Gastroesophageal sphincter (tissue), 4 donors: ENCODE measurements at regions not wholly inside any gene's neighbourhood (a gene's known extent, or its start where the extent isn't known, plus 50 kb on each side); places are given as distances from the start of the nearest gene placed in this dataset.
"Not testable (repeated sequence)": the region's sequence is repeated elsewhere in the genome, so short reads cannot be mapped to it uniquely, and the experiment has no call there.

ENCODE experiments used
- ATAC-seq: fragments of 150-250 bp; one replicate; pipeline ENCODE4 v1.9.1; 2016; ENCODE audit warnings: mild to moderate bottlenecking, moderate library complexity
- H3K27ac ChIP-seq, 4 donors: fragments of 200-600 bp; sonication (generic) in 3 of 4; 1 replicate in 3 of 4; 2 replicates in 1 of 4; pipeline ENCODE4 v1.5.1; 2016 to 2019
- H3K27me3 ChIP-seq: fragments of 200-600 bp; sonication (generic); one replicate; pipeline ENCODE4 v1.5.1; 2019
- H3K36me3 ChIP-seq, 2 donors: fragments of 200-600 bp; sonication (generic); one replicate each; pipeline ENCODE4 v1.5.1; 2019; ENCODE audit warnings: control low read depth in 1 of 2
- H3K4me1 ChIP-seq, 3 donors: fragments of 200-600 bp; sonication (generic); 1 replicate in 2 of 3; 2 replicates in 1 of 3; pipeline ENCODE4 v1.5.1; 2016 to 2019; ENCODE audit warnings: control low read depth in 2 of 3
- H3K4me3 ChIP-seq, 2 donors: fragments of 200-600 bp; sonication (generic); one replicate each; pipeline ENCODE4 v1.5.1; 2019; ENCODE audit warnings: mild to moderate bottlenecking in 1 of 2, moderate library complexity in 1 of 2
- H3K9me3 ChIP-seq, 3 donors: fragments of 200-600 bp; sonication (generic); one replicate each; pipeline ENCODE4 v1.5.1; 2017 to 2019; ENCODE audit warnings: control low read depth in 2 of 3
- EP300 ChIP-seq: sonication (generic); formaldehyde crosslinking; IDR thresholded peaks from one replicate; pipeline ENCODE4 v1.6.1; 2017; ENCODE audit warnings: antibody characterized with exemption, mild to moderate bottlenecking
- POLR2A ChIP-seq, 2 donors: fragments of 450-650 bp; IDR thresholded peaks; one replicate each; pipeline ENCODE4 v1.6.1; 2017; ENCODE audit warnings: antibody characterized with exemption in 2 of 2, mild to moderate bottlenecking in 2 of 2, moderate library complexity in 1 of 2
- POLR2AphosphoS5 ChIP-seq: sonication (generic); formaldehyde crosslinking; IDR thresholded peaks from one replicate; pipeline ENCODE4 v1.6.1; 2017; ENCODE audit warnings: antibody characterized with exemption
- WGBS, 2 donors: methylation state at CpG; one replicate each; pipeline ENCODE4 v1.1.5; 2018; ENCODE audit warnings: low coverage in 1 of 2; 5-methylcytosine and 5-hydroxymethylcytosine counted together
- TF ChIP-seq, protein P1 (sequence below), 4 experiments: fragments of 200-600 bp in 2 of 4; fragments of 450-650 bp in 2 of 4; sonication (generic) in 1 of 4; IDR thresholded peaks; one replicate each; pipeline ENCODE4 v1.5.1; 2017 to 2019; ENCODE audit warnings: antibody characterized with exemption in 4 of 4, mild to moderate bottlenecking in 2 of 4, moderate library complexity in 2 of 4

- no peak for TF ChIP-seq POLR2A (IDR thresholded peaks at IDR 0.05)
- no peak for TF ChIP-seq EP300
- no peak for TF ChIP-seq POLR2AphosphoS5
- TF ChIP-seq, protein P1, sequence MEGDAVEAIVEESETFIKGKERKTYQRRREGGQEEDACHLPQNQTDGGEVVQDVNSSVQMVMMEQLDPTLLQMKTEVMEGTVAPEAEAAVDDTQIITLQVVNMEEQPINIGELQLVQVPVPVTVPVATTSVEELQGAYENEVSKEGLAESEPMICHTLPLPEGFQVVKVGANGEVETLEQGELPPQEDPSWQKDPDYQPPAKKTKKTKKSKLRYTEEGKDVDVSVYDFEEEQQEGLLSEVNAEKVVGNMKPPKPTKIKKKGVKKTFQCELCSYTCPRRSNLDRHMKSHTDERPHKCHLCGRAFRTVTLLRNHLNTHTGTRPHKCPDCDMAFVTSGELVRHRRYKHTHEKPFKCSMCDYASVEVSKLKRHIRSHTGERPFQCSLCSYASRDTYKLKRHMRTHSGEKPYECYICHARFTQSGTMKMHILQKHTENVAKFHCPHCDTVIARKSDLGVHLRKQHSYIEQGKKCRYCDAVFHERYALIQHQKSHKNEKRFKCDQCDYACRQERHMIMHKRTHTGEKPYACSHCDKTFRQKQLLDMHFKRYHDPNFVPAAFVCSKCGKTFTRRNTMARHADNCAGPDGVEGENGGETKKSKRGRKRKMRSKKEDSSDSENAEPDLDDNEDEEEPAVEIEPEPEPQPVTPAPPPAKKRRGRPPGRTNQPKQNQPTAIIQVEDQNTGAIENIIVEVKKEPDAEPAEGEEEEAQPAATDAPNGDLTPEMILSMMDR (IDR thresholded peaks at IDR 0.05), result no peak
- WGBS, 2 donors, result 64 to 77% methylated on average over 1 of the region's 1 CpG
- peaks cover 0 to 6% (median 0%) of the 10 kb centered on the region in 3 donors for H3K9me3 ChIP-seq
Measured at GRCh38 chr10:21445163-21445562, 80.3 kb downstream of the SKIDA1 start.

GRCh38 chr10:21441625-21442024 lies 83.9 kb downstream of the SKIDA1 start:
- 100% methylated on average over 1 of the region's 2 CpGs; no CpG with 5 or more reads in 1 of the 2 donors for WGBS, 2 donors
- ATAC-seq, result no peak

More at GRCh38 chr10:21445163-21445562, 80.3 kb downstream of the SKIDA1 start:
- no peaks in the 10 kb centered on the region for H3K27me3 ChIP-seq
- H3K4me1 ChIP-seq, result no peaks in the 10 kb centered on the region
- no peak for ATAC-seq
- no peaks in the 10 kb centered on the region for H3K36me3 ChIP-seq
- H3K4me3 ChIP-seq, result no peak overlapping the region
- no peak overlapping the region for H3K27ac ChIP-seq

GRCh38 chr10:21438914-21439313 lies 86.6 kb downstream of the SKIDA1 start:
- H3K4me3 ChIP-seq, H3K4me1 ChIP-seq, H3K36me3 ChIP-seq, ATAC-seq, H3K27ac ChIP-seq, H3K9me3 ChIP-seq, H3K27me3 ChIP-seq: not testable (repeated sequence)
- WGBS, 2 donors, result 65 to 69% methylated on average over 6 to 10 of the region's 10 CpGs

More at GRCh38 chr10:21441625-21442024, 83.9 kb downstream of the SKIDA1 start:
- Histone ChIP-seq H3K4me1 (no peaks in the 10 kb centered on the region), H3K4me3 (no peak overlapping the region), H3K27me3 (no peaks in the 10 kb centered on the region), H3K36me3 (no peaks in the 10 kb centered on the region), H3K9me3 (no peaks in the 10 kb centered on the region), H3K27ac (no peak overlapping the region)
- TF ChIP-seq POLR2A (IDR thresholded peaks at IDR 0.05), result no peak
- no peak for TF ChIP-seq EP300
- no peak for TF ChIP-seq POLR2AphosphoS5
- TF ChIP-seq, protein P1 (IDR thresholded peaks at IDR 0.05), result no peak

DNA sequence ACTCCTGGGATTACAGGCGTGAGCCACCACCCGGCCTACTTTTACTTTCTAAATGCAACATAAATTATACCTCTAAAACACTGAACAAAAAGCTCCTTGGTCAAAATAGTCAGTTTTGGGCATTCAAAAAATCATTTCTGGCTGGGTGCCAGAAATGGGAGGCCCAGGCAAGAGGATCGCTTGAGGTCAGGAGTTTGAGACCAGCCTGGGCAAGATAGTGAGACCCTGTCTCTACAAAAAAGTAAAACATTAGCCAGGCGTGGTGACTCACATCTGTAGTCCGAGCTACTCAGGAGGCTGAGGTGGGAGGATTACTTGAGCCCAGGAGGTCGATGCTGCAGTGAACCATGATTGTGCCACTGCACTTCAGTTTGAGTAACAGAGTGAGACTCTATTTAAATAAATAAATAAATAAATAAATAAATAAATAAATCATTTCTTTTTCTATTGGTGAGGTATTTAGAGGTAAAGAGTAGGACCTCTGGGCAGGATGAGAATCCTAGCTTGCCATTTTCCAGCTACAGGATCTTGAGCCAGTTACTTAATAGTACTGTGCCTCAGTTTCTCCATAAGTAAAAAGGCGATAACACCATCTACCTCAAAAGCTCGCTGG lies 87.6 kb downstream of the SKIDA1 start:
- Histone ChIP-seq H3K4me1 (no peaks in the 10 kb centered on the region), H3K36me3 (no peaks in the 10 kb centered on the region), H3K27ac (no peak overlapping the region), H3K9me3 (no peaks in the 10 kb centered on the region), H3K4me3 (no peak overlapping the region), H3K27me3 (no peaks in the 10 kb centered on the region)
- 84 to 97% methylated on average over 7 to 8 of the region's 8 CpGs for WGBS, 2 donors
- no peak for ATAC-seq
- TF ChIP-seq POLR2A (IDR thresholded peaks at IDR 0.05) (no peak), POLR2AphosphoS5 (no peak), EP300 (no peak)
- TF ChIP-seq, protein P1 (IDR thresholded peaks at IDR 0.05), result no peak

DNA sequence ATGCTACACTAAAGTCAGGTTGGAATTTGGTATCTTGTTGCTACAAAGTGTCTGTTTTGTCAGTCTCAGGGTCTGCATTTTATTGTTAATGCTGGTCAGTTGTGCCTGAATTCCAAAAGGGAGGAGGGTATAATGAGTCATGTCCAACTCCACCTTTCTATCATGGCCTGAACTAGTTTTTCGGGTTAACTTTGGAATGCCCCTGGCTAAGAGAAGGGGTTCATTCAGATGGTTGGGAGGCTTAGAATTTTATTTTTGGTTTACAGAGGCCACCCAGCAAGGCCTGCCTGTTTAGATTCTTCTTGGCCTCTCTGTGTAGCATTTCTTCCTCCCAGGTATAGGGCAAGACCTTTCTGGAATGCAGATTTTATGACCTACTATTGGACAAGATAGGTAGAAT lies 93.2 kb downstream of the SKIDA1 start:
- Histone ChIP-seq H3K27ac (no peak overlapping the region), H3K27me3 (no peaks in the 10 kb centered on the region), H3K4me3 (no peak overlapping the region), H3K9me3 (peaks cover 0 to 5% (median 0%) of the 10 kb centered on the region in 3 donors), H3K4me1 (no peaks in the 10 kb centered on the region), H3K36me3 (no peaks in the 10 kb centered on the region)
- TF ChIP-seq POLR2A (IDR thresholded peaks at IDR 0.05), result no peak
- TF ChIP-seq POLR2AphosphoS5, result no peak
- TF ChIP-seq, protein P1 (IDR thresholded peaks at IDR 0.05), result no peak
- no peak for TF ChIP-seq EP300
- WGBS, 2 donors, result 80 to 92% methylated on average over 1 of the region's 1 CpG
- ATAC-seq, result no peak
